H1 (cell line): ENCODE measurements at regions not wholly inside any gene's neighbourhood (a gene's known extent, or its start where the extent isn't known, plus 50 kb on each side); places are given as distances from the start of the nearest gene placed in this dataset.

Experiments used
- CTCF ChIA-PET: fragments of 300-600 bp; sonication (Branson Sonifier 250); formaldehyde crosslinking; loops from one replicate; lab custom pipeline; 2021; ENCODE audit not compliant: partially characterized antibody; lab: Charles Lee
- POLR2A ChIA-PET: fragments of 300-600 bp; sonication (Branson Sonifier 250); formaldehyde crosslinking; loops from one replicate; lab custom pipeline; 2021; ENCODE audit warnings: inconsistent platforms; ENCODE audit not compliant: partially characterized antibody; lab: Charles Lee
- DNase-seq, 2 experiments: peaks; one replicate each; pipeline versions ENCODE4 v3.0.0 to v3.0.0-alpha.2; 2010 to 2022; ENCODE audit warnings: low spot score in 2 of 2, low read depth in 1 of 2, mixed read lengths in 1 of 2
- FAIRE-seq: peaks from 2 replicates; lab custom pipeline; 2011; peaks lifted over from hg19 to GRCh38; lab: Jason Lieb, UNC
- H2AFZ ChIP-seq: 2 replicates; pipeline ENCODE4 v1.8.1; 2012; ENCODE audit warnings: low read length, inconsistent platforms
- H2AK5ac ChIP-seq: 2 replicates; pipeline ENCODE4 v1.6.1; 2013; ENCODE audit warnings: low read depth, low read length
- H2BK120ac ChIP-seq: replicated peaks from 2 replicates; pipeline ENCODE3; 2013; ENCODE audit warnings: low read depth, low read length, inconsistent platforms
- H2BK12ac ChIP-seq: 2 replicates; pipeline ENCODE4 v1.6.1; 2013; ENCODE audit warnings: low read depth, low read length
- H2BK15ac ChIP-seq: 2 replicates; pipeline ENCODE4 v1.6.1; 2013; ENCODE audit warnings: low read length
- H2BK20ac ChIP-seq: 2 replicates; pipeline ENCODE4 v1.6.1; 2013; ENCODE audit warnings: low read length
- H2BK5ac ChIP-seq: 2 replicates; pipeline ENCODE4 v1.6.1; 2013; ENCODE audit warnings: low read depth, low read length
- H3K14ac ChIP-seq: 2 replicates; pipeline ENCODE4 v1.6.1; 2013; ENCODE audit warnings: inconsistent platforms; ENCODE audit not compliant: insufficient read length
- H3K18ac ChIP-seq: 2 replicates; pipeline ENCODE4 v1.6.1; 2013; ENCODE audit warnings: low read length; ENCODE audit errors: extremely low read depth
- H3K23ac ChIP-seq: 2 replicates; pipeline ENCODE4 v1.6.1; 2013; ENCODE audit warnings: inconsistent platforms; ENCODE audit not compliant: insufficient read length
- H3K23me2 ChIP-seq: 2 replicates; pipeline ENCODE4 v1.6.1; 2013; ENCODE audit warnings: low read depth, low read length
- H3K27ac ChIP-seq: 2 replicates; pipeline ENCODE4 v1.6.1; 2011; ENCODE audit warnings: low read depth, low read length, inconsistent platforms
- H3K27me3 ChIP-seq, 4 experiments: replicated peaks in 1 of 4; 1 replicate in 1 of 4; 2 replicates in 3 of 4; pipeline versions ENCODE4 v1.6.1 to v1.8.1; 2011 to 2013; ENCODE audit warnings: low read length in 3 of 4, mild to moderate bottlenecking in 3 of 4, inconsistent platforms in 2 of 4, mixed read lengths in 2 of 4, moderate library complexity in 1 of 4; ENCODE audit not compliant: control insufficient read depth in 3 of 4, insufficient read depth in 3 of 4; ENCODE audit errors: extremely low read depth in 1 of 4
- H3K36me3 ChIP-seq, 4 experiments: 2 replicates each; pipeline versions ENCODE4 v1.6.1 to v1.8.1; 2011 to 2013; ENCODE audit warnings: mild to moderate bottlenecking in 4 of 4, low read length in 3 of 4, moderate library complexity in 2 of 4, control low read depth in 1 of 4, inconsistent platforms in 1 of 4; ENCODE audit not compliant: insufficient read depth in 4 of 4, control insufficient read depth in 2 of 4
- H3K4ac ChIP-seq: replicated peaks from 2 replicates; pipeline ENCODE3; 2013; ENCODE audit warnings: low read length, low read depth, mixed read lengths, inconsistent platforms; ENCODE audit not compliant: insufficient read length
- H3K4me1 ChIP-seq, 4 experiments: replicated peaks in 1 of 4; 1 replicate in 1 of 4; 2 replicates in 3 of 4; pipeline versions ENCODE4 v1.6.1 to v1.8.1; 2011 to 2013; ENCODE audit warnings: low read length in 3 of 4, inconsistent platforms in 2 of 4, mixed read lengths in 1 of 4; ENCODE audit not compliant: insufficient read depth in 4 of 4, control insufficient read depth in 3 of 4
- H3K4me2 ChIP-seq, 2 experiments: 2 replicates each; pipeline versions ENCODE4 v1.6.1 to v1.8.1; 2011 to 2013; ENCODE audit warnings: low read depth in 2 of 2, low read length in 2 of 2, control low read depth in 1 of 2, inconsistent platforms in 1 of 2, mild to moderate bottlenecking in 1 of 2; ENCODE audit not compliant: insufficient read depth in 1 of 2
- H3K4me3 ChIP-seq, 4 experiments: fragments of 200-600, 300-600 bp in 1 of 4; sonication (generic), shearing (Covaris generic), sonication (Bioruptor Twin) in 1 of 4; 2 replicates each; pipeline versions ENCODE4 v1.5.1 to v1.8.1; 2011 to 2016; ENCODE audit warnings: low read length in 4 of 4, low read depth in 3 of 4, control low read depth in 2 of 4, inconsistent platforms in 2 of 4, mild to moderate bottlenecking in 2 of 4, mixed read lengths in 1 of 4, moderate library complexity in 1 of 4; ENCODE audit not compliant: insufficient read depth in 2 of 4; ENCODE audit errors: extremely low read depth in 1 of 4
- H3K56ac ChIP-seq: replicated peaks from 2 replicates; pipeline ENCODE3; 2013; ENCODE audit warnings: low read depth, mild to moderate bottlenecking, mixed read lengths, low read length, inconsistent platforms; ENCODE audit not compliant: insufficient read length
- H3K79me1 ChIP-seq: 2 replicates; pipeline ENCODE4 v1.6.1; 2013; ENCODE audit warnings: low read depth, low read length, control low read depth
- H3K79me2 ChIP-seq, 2 experiments: 2 replicates each; pipeline versions ENCODE4 v1.6.1 to v1.8.1; 2012 to 2013; ENCODE audit warnings: low read length in 2 of 2, mild to moderate bottlenecking in 2 of 2, inconsistent platforms in 1 of 2; ENCODE audit not compliant: insufficient read depth in 2 of 2, control insufficient read depth in 1 of 2
- H3K9ac ChIP-seq, 4 experiments: replicated peaks in 1 of 4; 1 replicate in 1 of 4; 2 replicates in 3 of 4; pipeline versions ENCODE4 v1.6.1 to v1.8.1; 2011 to 2013; ENCODE audit warnings: low read depth in 3 of 4, low read length in 3 of 4, control low read depth in 2 of 4, mild to moderate bottlenecking in 2 of 4, moderate library complexity in 2 of 4, inconsistent platforms in 1 of 4; ENCODE audit errors: extremely low read depth in 1 of 4
- H3K9me3 ChIP-seq, 2 experiments: 2 replicates each; pipeline versions ENCODE4 v1.6.1 to v1.8.1; 2012 to 2013; ENCODE audit warnings: mild to moderate bottlenecking in 2 of 2, moderate library complexity in 2 of 2, control low read depth in 1 of 2, inconsistent platforms in 1 of 2, low read depth in 1 of 2, low read length in 1 of 2, mixed read lengths in 1 of 2; ENCODE audit not compliant: insufficient read depth in 2 of 2
- H4K20me1 ChIP-seq, 2 experiments: replicated peaks in 1 of 2; 2 replicates each; pipeline versions ENCODE3 to v1.8.1; 2011 to 2013; ENCODE audit warnings: inconsistent platforms in 2 of 2, low read length in 2 of 2, mild to moderate bottlenecking in 1 of 2; ENCODE audit not compliant: insufficient read depth in 2 of 2, control insufficient read depth in 1 of 2
- H4K5ac ChIP-seq: 2 replicates; pipeline ENCODE4 v1.6.1; 2013; ENCODE audit warnings: low read length, low read depth, mixed read lengths, inconsistent platforms; ENCODE audit not compliant: insufficient read length
- H4K8ac ChIP-seq: 2 replicates; pipeline ENCODE4 v1.8.0; 2013; ENCODE audit warnings: mild to moderate bottlenecking, moderate library complexity, low read length, inconsistent platforms; ENCODE audit not compliant: insufficient read depth; ENCODE audit errors: extremely low read depth
- H4K91ac ChIP-seq: replicated peaks from 2 replicates; pipeline ENCODE3; 2013; ENCODE audit warnings: low read length, mixed read lengths, inconsistent platforms; ENCODE audit not compliant: insufficient read length
- ATF3 ChIP-seq: IDR thresholded peaks from 2 replicates; pipeline ENCODE4 v1.6.1; 2011; ENCODE audit warnings: low read depth, mild to moderate bottlenecking, low read length; ENCODE audit not compliant: insufficient read depth
- CREB1 ChIP-seq: IDR thresholded peaks from 2 replicates; pipeline ENCODE4 v1.6.1; 2012; ENCODE audit warnings: inconsistent platforms
- EP300 ChIP-seq, 2 experiments: IDR thresholded peaks; 1 replicate in 1 of 2; 2 replicates in 1 of 2; pipeline ENCODE4 v1.6.1; 2011 to 2012; ENCODE audit warnings: low read depth in 2 of 2, low read length in 2 of 2, mild to moderate bottlenecking in 2 of 2, borderline replicate concordance in 1 of 2, inconsistent platforms in 1 of 2, moderate library complexity in 1 of 2
- KDM1A ChIP-seq: fragments of 200-600, 300-600 bp; sonication (generic); IDR thresholded peaks from 2 replicates; pipeline ENCODE4 v1.7.1; 2016; ENCODE audit warnings: mild to moderate bottlenecking, low read length, borderline replicate concordance
- NRF1 ChIP-seq: IDR thresholded peaks from 2 replicates; pipeline ENCODE4 v1.6.1; 2011; ENCODE audit warnings: mild to moderate bottlenecking, low read depth, low read length, improper control_type of control experiment
- PHF8 ChIP-seq: fragments of 200-600 bp; sonication (generic); conservative IDR thresholded peaks from 2 replicates; pipeline ENCODE4 v1.7.1; 2012; ENCODE audit warnings: low read depth, mild to moderate bottlenecking, inconsistent platforms, low read length, moderate library complexity
- POLR2A ChIP-seq, 2 experiments: IDR thresholded peaks; 1 replicate in 1 of 2; 2 replicates in 1 of 2; pipeline ENCODE4 v1.6.1; 2011; ENCODE audit warnings: low read depth in 2 of 2, low read length in 2 of 2, mild to moderate bottlenecking in 2 of 2; ENCODE audit errors: control extremely low read depth in 1 of 2
- RAD21 ChIP-seq, 2 experiments: IDR thresholded peaks in 1 of 2; conservative IDR thresholded peaks in 1 of 2; 2 replicates each; pipeline ENCODE4 v1.6.1; 2011; ENCODE audit warnings: low read depth in 2 of 2, low read length in 2 of 2, improper control_type of control experiment in 1 of 2, inconsistent platforms in 1 of 2, mild to moderate bottlenecking in 1 of 2, moderate library complexity in 1 of 2
- RNF2 ChIP-seq: fragments of 200-900, 300-1000 bp; sonication (generic); IDR thresholded peaks from 2 replicates; pipeline ENCODE4 v1.7.1; 2016; ENCODE audit warnings: borderline replicate concordance, low read depth, mild to moderate bottlenecking, antibody characterized with exemption, low read length; ENCODE audit not compliant: poor library complexity, severe bottlenecking; ENCODE audit errors: missing control alignments
- RXRA ChIP-seq: IDR thresholded peaks from 2 replicates; pipeline ENCODE4 v1.6.1; 2011; ENCODE audit warnings: low read depth, mild to moderate bottlenecking, low read length, moderate library complexity; ENCODE audit not compliant: insufficient read depth
- SIX5 ChIP-seq: IDR thresholded peaks from 2 replicates; pipeline ENCODE4 v1.6.1; 2011; ENCODE audit warnings: mild to moderate bottlenecking, low read depth, low read length
- SP1 ChIP-seq: IDR thresholded peaks from 2 replicates; pipeline ENCODE4 v1.6.1; 2011; ENCODE audit warnings: low read depth, low read length
- SUZ12 ChIP-seq: fragments of 200-600 bp; sonication (generic); IDR thresholded peaks from 2 replicates; pipeline ENCODE4 v1.6.1; 2012; ENCODE audit warnings: mild to moderate bottlenecking, inconsistent platforms, low read length, moderate library complexity, mixed read lengths
- ZNF274 ChIP-seq: IDR thresholded peaks from 2 replicates; pipeline ENCODE4 v1.7.0; 2012; ENCODE audit warnings: low read length, borderline replicate concordance; ENCODE audit errors: extremely low read depth
- WGBS, 2 experiments: shearing (Covaris generic) in 1 of 2; methylation state at CpG; one replicate each; pipeline versions ENCODE4 v1.1.6 to v1.1.7; 2013 to 2015; ENCODE audit warnings: low lambda C conversion rate in 2 of 2, mixed read lengths in 2 of 2, inconsistent platforms in 1 of 2, low coverage in 1 of 2, missing lambda C conversion rate in 1 of 2; ENCODE audit not compliant: insufficient replicate concordance in 2 of 2, insufficient coverage in 1 of 2, insufficient read length in 1 of 2; ENCODE audit errors: extremely low coverage in 1 of 2, missing lambda C conversion rate in 1 of 2; 5-methylcytosine and 5-hydroxymethylcytosine counted together

GRCh38 chr13:73337532-73337931 lies 278.7 kb downstream of the KLF5 start:
- Histone ChIP-seq H4K5ac (no peak overlapping the region), H2AK5ac (no peak overlapping the region)
- CTCF ChIA-PET = interaction anchor here (0.6 kb wide), 1 partner anchor 455 kb away, joined by 3 read pairs; no protein-coding TSS in a partner anchor
- TF ChIP-seq RNF2 (no peak), PHF8 (no peak), CREB1 (no peak), SUZ12 (no peak), RXRA (no peak), ATF3 (no peak), SP1 (no peak), POLR2A (IDR thresholded peaks at IDR 0.05; ENCODE audit: control extremely low read depth in 1 of 2, low read depth in 2 of 2, low read length in 2 of 2) (no peak), NRF1 (no peak), EP300 (IDR thresholded peaks at IDR 0.05; ENCODE audit: borderline replicate concordance in 1 of 2, low read depth in 2 of 2, low read length in 2 of 2) (no peak), KDM1A (no peak), SIX5 (no peak), RAD21 (IDR thresholded peaks at IDR 0.05 in 1 of 2, conservative IDR thresholded peaks at IDR 0.05 in 1 of 2; ENCODE audit: low read depth in 2 of 2, low read length in 2 of 2) (no peak), ZNF274 (no peak)

More at GRCh38 chr13:73337532-73337931, 278.7 kb downstream of the KLF5 start:
- H3K4ac ChIP-seq = no peak overlapping the region
- POLR2A ChIA-PET = no interaction called here
- no peaks in the 10 kb centered on the region for H3K27me3 ChIP-seq
- no peak overlapping the region for H3K4me2 ChIP-seq
- WGBS, 2 experiments = 98% methylated on average over 2 of the region's 2 CpGs; no CpG with 5 or more reads in 1 of the 2 experiments
- no peaks in the 10 kb centered on the region for H3K79me2 ChIP-seq
- no peak overlapping the region for H2BK20ac ChIP-seq
- no peak overlapping the region for H2BK12ac ChIP-seq
- H4K20me1 ChIP-seq = no peaks in the 10 kb centered on the region
- no peak overlapping the region for H3K56ac ChIP-seq
- H3K9ac ChIP-seq = no peak overlapping the region
- H3K23me2 ChIP-seq = no peaks in the 10 kb centered on the region
- H2AFZ ChIP-seq = no peak overlapping the region
- peaks cover 0 to 4% (median 1%) of the 10 kb centered on the region in 4 experiments; a peak in 2 of 7 replicates for H3K4me1 ChIP-seq
- no peak overlapping the region for H3K4me3 ChIP-seq
- FAIRE-seq (no peak), DNase-seq (no peak)
- H3K27ac ChIP-seq = no peak overlapping the region
- H3K23ac ChIP-seq = no peak overlapping the region
- H3K14ac ChIP-seq = no peak overlapping the region
- H2BK5ac ChIP-seq = no peak overlapping the region
- no peaks in the 10 kb centered on the region for H3K9me3 ChIP-seq
- H4K91ac ChIP-seq = no peak overlapping the region
- no peak overlapping the region for H2BK15ac ChIP-seq
- no peaks in the 10 kb centered on the region for H3K36me3 ChIP-seq
- no peak overlapping the region for H2BK120ac ChIP-seq
- no peak overlapping the region for H3K18ac ChIP-seq
- H4K8ac ChIP-seq = no peak overlapping the region
- no peaks in the 10 kb centered on the region for H3K79me1 ChIP-seq
